Osteoblast (primary cell): ENCODE measurements at regions not wholly inside any gene's neighbourhood (a gene's known extent, or its start where the extent isn't known, plus 50 kb on each side); places are given as distances from the start of the nearest gene placed in this dataset.

Experiments used
- DNase-seq: peaks from one replicate; pipeline ENCODE4 v3.0.0; 2011; ENCODE audit warnings: low spot score, mixed read lengths; ENCODE audit not compliant: insufficient read length; ENCODE audit errors: missing footprints
- H2AFZ ChIP-seq: 2 replicates; pipeline ENCODE4 v1.6.0; 2011; ENCODE audit warnings: mild to moderate bottlenecking, low read length
- H3K27ac ChIP-seq: 2 replicates; pipeline ENCODE4 v1.5.1; 2011; ENCODE audit warnings: mild to moderate bottlenecking, low read depth, low read length, moderate library complexity
- H3K27me3 ChIP-seq: 2 replicates; pipeline ENCODE4 v1.6.0; 2012; ENCODE audit warnings: mild to moderate bottlenecking, control low read depth, inconsistent platforms, low read length, moderate library complexity; ENCODE audit not compliant: insufficient read depth
- H3K36me3 ChIP-seq: 2 replicates; pipeline ENCODE4 v1.5.1; 2011; ENCODE audit warnings: mild to moderate bottlenecking, low read length, control low read depth, moderate library complexity; ENCODE audit not compliant: insufficient read depth
- H3K4me1 ChIP-seq: 2 replicates; pipeline ENCODE4 v1.5.1; 2011; ENCODE audit warnings: mild to moderate bottlenecking, low read length, control low read depth, moderate library complexity; ENCODE audit not compliant: insufficient read depth
- H3K4me2 ChIP-seq: 2 replicates; pipeline ENCODE4 v1.6.0; 2011; ENCODE audit warnings: mild to moderate bottlenecking, low read length; ENCODE audit not compliant: insufficient read depth
- H3K4me3 ChIP-seq: fragments of 200-600 bp; sonication (generic); 3 replicates; pipeline ENCODE4 v1.5.1; 2012; ENCODE audit warnings: mild to moderate bottlenecking, low read length, inconsistent platforms; ENCODE audit not compliant: insufficient read depth
- H3K79me2 ChIP-seq: 2 replicates; pipeline ENCODE4 v1.6.0; 2012; ENCODE audit warnings: mild to moderate bottlenecking, low read length, control low read depth, inconsistent platforms; ENCODE audit not compliant: insufficient read depth
- H3K9me3 ChIP-seq: 2 replicates; pipeline ENCODE4 v1.5.1; 2011; ENCODE audit warnings: low read depth, low read length, control low read depth
- H4K20me1 ChIP-seq: 2 replicates; pipeline ENCODE4 v1.6.0; 2012; ENCODE audit warnings: mild to moderate bottlenecking, low read length, control low read depth; ENCODE audit not compliant: insufficient read depth
- TF ChIP-seq, protein P1 (sequence below): IDR thresholded peaks from 2 replicates; pipeline ENCODE4 v1.5.1; 2011; ENCODE audit warnings: mild to moderate bottlenecking, low read depth, low read length, moderate library complexity; ENCODE audit errors: extremely low read depth

DNA sequence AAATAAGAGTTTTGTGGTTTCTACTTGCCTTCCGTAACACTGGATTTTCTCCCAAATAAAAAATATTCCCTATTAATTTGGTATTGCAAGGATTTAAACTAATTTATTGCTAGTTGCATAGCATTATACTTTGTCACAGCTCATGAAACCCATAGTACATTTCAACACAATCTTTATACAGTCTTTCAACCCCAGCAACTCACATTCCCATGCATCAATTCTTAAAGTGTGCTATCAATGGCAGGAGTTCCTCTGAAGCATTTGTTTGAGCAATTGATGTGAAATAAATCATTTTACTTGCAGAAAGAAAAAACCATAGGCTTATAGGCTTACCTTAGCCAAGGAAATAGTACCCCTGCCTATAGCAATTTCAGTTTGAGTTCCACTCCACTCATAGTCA lies 251.9 kb downstream of the PAPSS1 start:
- no peaks in the 10 kb centered on the region for H4K20me1 ChIP-seq
- DNase-seq: no peak
- H3K4me1 ChIP-seq: no peaks in the 10 kb centered on the region
- H3K4me2 ChIP-seq: no peak overlapping the region
- no peaks in the 10 kb centered on the region for H3K27me3 ChIP-seq
- TF ChIP-seq, protein P1, sequence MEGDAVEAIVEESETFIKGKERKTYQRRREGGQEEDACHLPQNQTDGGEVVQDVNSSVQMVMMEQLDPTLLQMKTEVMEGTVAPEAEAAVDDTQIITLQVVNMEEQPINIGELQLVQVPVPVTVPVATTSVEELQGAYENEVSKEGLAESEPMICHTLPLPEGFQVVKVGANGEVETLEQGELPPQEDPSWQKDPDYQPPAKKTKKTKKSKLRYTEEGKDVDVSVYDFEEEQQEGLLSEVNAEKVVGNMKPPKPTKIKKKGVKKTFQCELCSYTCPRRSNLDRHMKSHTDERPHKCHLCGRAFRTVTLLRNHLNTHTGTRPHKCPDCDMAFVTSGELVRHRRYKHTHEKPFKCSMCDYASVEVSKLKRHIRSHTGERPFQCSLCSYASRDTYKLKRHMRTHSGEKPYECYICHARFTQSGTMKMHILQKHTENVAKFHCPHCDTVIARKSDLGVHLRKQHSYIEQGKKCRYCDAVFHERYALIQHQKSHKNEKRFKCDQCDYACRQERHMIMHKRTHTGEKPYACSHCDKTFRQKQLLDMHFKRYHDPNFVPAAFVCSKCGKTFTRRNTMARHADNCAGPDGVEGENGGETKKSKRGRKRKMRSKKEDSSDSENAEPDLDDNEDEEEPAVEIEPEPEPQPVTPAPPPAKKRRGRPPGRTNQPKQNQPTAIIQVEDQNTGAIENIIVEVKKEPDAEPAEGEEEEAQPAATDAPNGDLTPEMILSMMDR: no peak
- no peaks in the 10 kb centered on the region for H3K36me3 ChIP-seq
- H2AFZ ChIP-seq: no peak overlapping the region
- H3K27ac ChIP-seq: no peak overlapping the region
- no peaks in the 10 kb centered on the region for H3K79me2 ChIP-seq
- no peak overlapping the region for H3K4me3 ChIP-seq
- no peaks in the 10 kb centered on the region for H3K9me3 ChIP-seq

DNA sequence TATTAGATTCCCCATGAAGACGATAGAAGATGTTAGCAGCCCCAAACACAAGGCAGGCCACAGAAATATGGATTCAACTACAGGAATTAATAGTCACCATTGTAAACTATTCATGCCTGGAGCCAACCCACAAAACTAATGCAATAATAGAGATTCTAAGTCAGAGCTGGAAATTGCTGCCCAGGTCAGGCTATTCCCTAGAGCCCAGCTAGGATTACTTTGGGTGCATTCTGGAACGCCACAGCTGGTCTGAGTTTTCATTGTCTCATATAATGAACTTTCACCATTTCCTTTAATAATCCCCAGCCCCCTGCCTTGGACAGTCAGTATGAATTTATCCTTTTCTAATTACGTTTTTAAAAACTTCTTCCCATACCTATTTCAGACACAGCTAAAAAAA lies 252.6 kb downstream of the PAPSS1 start:
- no peak overlapping the region for H3K4me2 ChIP-seq
- H2AFZ ChIP-seq: no peak overlapping the region
- TF ChIP-seq, protein P1: no peak
- H3K9me3 ChIP-seq: no peaks in the 10 kb centered on the region
- no peaks in the 10 kb centered on the region for H3K79me2 ChIP-seq
- no peaks in the 10 kb centered on the region for H3K4me1 ChIP-seq
- H3K27ac ChIP-seq: no peak overlapping the region
- H3K36me3 ChIP-seq: no peaks in the 10 kb centered on the region
- no peaks in the 10 kb centered on the region for H3K27me3 ChIP-seq
- no peak for DNase-seq
- no peak overlapping the region for H3K4me3 ChIP-seq
- H4K20me1 ChIP-seq: no peaks in the 10 kb centered on the region

DNA sequence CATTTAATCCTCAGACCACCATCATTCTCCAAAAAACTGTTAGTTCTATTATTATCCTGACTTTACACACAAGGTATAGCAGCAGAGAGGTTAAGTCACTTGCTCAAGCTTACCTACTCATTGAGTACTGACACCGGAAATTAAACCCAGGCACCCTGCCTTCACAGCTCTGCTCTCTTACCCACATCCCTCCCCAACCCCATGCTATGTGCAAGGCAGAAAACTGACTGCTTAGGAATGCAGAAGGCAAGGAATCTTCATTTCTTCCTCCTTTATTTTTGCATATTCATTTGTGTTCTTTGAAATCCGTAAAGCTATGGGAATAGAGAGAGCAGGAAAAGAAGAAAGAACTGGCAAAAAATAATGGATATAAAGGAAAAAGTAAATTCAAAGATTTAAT lies 261.8 kb downstream of the PAPSS1 start:
- no peaks in the 10 kb centered on the region for H3K9me3 ChIP-seq
- H2AFZ ChIP-seq: no peak overlapping the region
- TF ChIP-seq, protein P1: no peak
- no peaks in the 10 kb centered on the region for H3K36me3 ChIP-seq
- no peaks in the 10 kb centered on the region for H4K20me1 ChIP-seq
- H3K27me3 ChIP-seq: no peaks in the 10 kb centered on the region
- DNase-seq: no peak
- H3K4me1 ChIP-seq: no peaks in the 10 kb centered on the region
- no peak overlapping the region for H3K4me2 ChIP-seq
- H3K4me3 ChIP-seq: no peak overlapping the region
- H3K79me2 ChIP-seq: no peaks in the 10 kb centered on the region
- no peak overlapping the region for H3K27ac ChIP-seq

DNA sequence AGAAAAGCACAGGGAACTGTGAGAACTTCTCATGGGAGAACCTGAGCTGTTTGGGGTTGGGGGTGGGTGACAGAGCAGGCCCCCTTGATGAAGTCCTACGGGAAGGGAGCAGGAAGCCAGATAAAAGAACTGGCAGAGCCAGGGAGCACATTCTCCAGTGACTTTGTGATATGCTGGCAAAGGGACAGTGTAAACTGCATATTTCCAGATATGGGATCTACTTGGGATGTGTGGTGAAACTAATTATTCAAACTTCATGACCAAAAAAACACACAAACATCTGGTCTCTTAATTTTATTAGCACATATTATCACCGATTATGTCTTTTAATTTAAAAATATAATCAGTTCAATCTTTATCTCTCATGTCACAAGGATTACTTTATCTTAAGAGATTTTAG lies 266.0 kb downstream of the PAPSS1 start:
- Histone ChIP-seq H3K27ac (no peak overlapping the region), H3K4me3 (no peak overlapping the region), H4K20me1 (no peaks in the 10 kb centered on the region), H3K4me2 (no peak overlapping the region), H3K4me1 (no peaks in the 10 kb centered on the region), H3K79me2 (no peaks in the 10 kb centered on the region), H3K9me3 (no peaks in the 10 kb centered on the region), H3K27me3 (no peaks in the 10 kb centered on the region), H3K36me3 (no peaks in the 10 kb centered on the region), H2AFZ (no peak overlapping the region)
- DNase-seq: no peak
- TF ChIP-seq, protein P1: no peak
